K562 (cell line): ENCODE measurements at regions not wholly inside any gene's neighbourhood (a gene's known extent, or its start where the extent isn't known, plus 50 kb on each side); places are given as distances from the start of the nearest gene placed in this dataset.

ENCODE experiments used
- BACH1 ChIP-seq: fragments of 200-800 bp; sonication (Bioruptor generic); IDR thresholded peaks from 2 replicates; pipeline ENCODE4 v1.6.1; 2016; ENCODE audit warnings: missing genetic modification characterization, missing compliant biosample characterization
- ERF ChIP-seq: fragments of 450-650 bp; formaldehyde crosslinking; IDR thresholded peaks from 2 replicates; pipeline ENCODE4 v1.4.0; 2020; ENCODE audit warnings: mild to moderate bottlenecking, mixed read lengths
- ETV1 ChIP-seq: fragments of 450-650 bp; conservative IDR thresholded peaks from 2 replicates; pipeline ENCODE4 v1.6.1; 2016; ENCODE audit warnings: missing genetic modification characterization, control low read depth, low read depth, missing compliant biosample characterization
- FOXK2 ChIP-seq, 2 experiments: fragments of 450-650 bp; IDR thresholded peaks in 1 of 2; conservative IDR thresholded peaks in 1 of 2; 2 replicates each; pipeline ENCODE4 v1.6.1; 2016; ENCODE audit warnings: low read depth in 2 of 2, mild to moderate bottlenecking in 1 of 2
- FOXO4 ChIP-seq: fragments of 450-650 bp; formaldehyde crosslinking; IDR thresholded peaks from 2 replicates; pipeline ENCODE4 v1.4.0; 2020; ENCODE audit warnings: mild to moderate bottlenecking, moderate library complexity
- GABPA ChIP-seq: fragments of 200-800 bp; sonication (Bioruptor generic); conservative IDR thresholded peaks from 2 replicates; pipeline ENCODE4 v1.6.1; 2016; ENCODE audit warnings: low read depth, missing genetic modification characterization, missing compliant biosample characterization
- PREB ChIP-seq: sonication (generic); formaldehyde crosslinking; IDR thresholded peaks from 2 replicates; pipeline ENCODE4 v1.8.1; 2023; ENCODE audit warnings: mild to moderate bottlenecking, missing genetic modification reagents
- PRPF4 ChIP-seq: fragments of 200-400 bp; formaldehyde crosslinking; IDR thresholded peaks from one replicate; pipeline ENCODE4 v1.6.1; 2017; ENCODE audit warnings: low read length, low read depth, mild to moderate bottlenecking; ENCODE audit not compliant: insufficient read depth, poor library complexity, severe bottlenecking
- SP1 ChIP-seq: sonication (generic); formaldehyde crosslinking; IDR thresholded peaks from 2 replicates; pipeline ENCODE4 v1.8.1; 2022; ENCODE audit warnings: mild to moderate bottlenecking, missing genetic modification reagents
- ZC3H8 ChIP-seq: fragments of 450-650 bp; IDR thresholded peaks from 2 replicates; pipeline ENCODE4 v1.6.1; 2017
- ZNF217 ChIP-seq: sonication (generic); formaldehyde crosslinking; IDR thresholded peaks from 2 replicates; pipeline ENCODE4 v1.8.0; 2022; ENCODE audit warnings: mild to moderate bottlenecking, missing genetic modification reagents

GRCh38 chr16:7953360-7953759 is 620.7 kb downstream of the RBFOX1 start:
- TF ChIP-seq PREB (CRISPR knock-in tag) = no peak
- no peak for TF ChIP-seq SP1 (CRISPR knock-in tag)
- TF ChIP-seq GABPA (tag) = no peak
- no peak for TF ChIP-seq FOXO4 (CRISPR knock-in tag)
- no peak for TF ChIP-seq ETV1 (tag)
- no peak for TF ChIP-seq ZNF217 (CRISPR knock-in tag)
- TF ChIP-seq PRPF4 = no peak
- no peak for TF ChIP-seq FOXK2 (conservative IDR thresholded peaks at IDR 0.05 in 1 of 2, IDR thresholded peaks at IDR 0.05 in 1 of 2; ENCODE audit: low read depth in 2 of 2)
- no peak for TF ChIP-seq ERF (CRISPR knock-in tag)
- TF ChIP-seq BACH1 (tag) = no peak
- no peak for TF ChIP-seq ZC3H8
